ENCODE measurements at regions not wholly inside any gene's neighbourhood (a gene's known extent, or its start where the extent isn't known, plus 50 kb on each side); places are given as distances from the start of the nearest gene placed in this dataset.

DNA sequence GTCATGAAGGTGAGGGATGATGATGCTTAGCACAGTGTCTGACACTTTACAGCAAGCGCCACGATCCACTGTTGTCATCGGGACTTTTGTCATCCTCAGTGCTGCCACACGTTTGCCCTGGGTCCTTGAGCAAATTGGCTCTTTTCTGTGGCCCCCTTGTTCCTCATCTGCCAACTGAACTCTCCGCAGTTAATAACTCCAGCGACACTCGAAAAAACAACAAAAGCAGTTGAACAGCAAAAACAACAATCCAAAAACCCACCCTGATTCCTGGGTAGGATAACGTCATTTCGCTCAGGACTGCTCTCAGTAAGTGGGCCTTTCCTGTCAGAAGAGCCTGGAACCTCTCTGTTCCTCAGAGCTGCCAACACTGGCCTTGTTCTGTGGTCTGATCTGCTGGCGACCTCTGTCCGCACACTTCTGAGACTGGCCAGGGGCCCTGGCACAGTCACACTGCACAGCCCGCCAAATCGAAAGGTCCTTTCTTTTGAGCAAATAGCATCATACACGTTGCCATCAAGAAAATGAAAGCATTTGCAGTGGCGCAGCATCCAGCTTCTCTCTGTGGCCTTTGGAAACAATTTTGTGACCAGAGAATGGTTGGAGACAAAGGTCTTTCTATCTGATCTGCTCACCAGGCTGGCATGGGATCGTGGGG is 79.9 kb upstream of the SYT13 start:
- H2AK5ac ChIP-seq (ENCODE audit: insufficient read length, low read length): no peak overlapping the region
- H3T11ph ChIP-seq (ENCODE audit: low read length): no peak overlapping the region
- H3K79me1 ChIP-seq (ENCODE audit: insufficient read depth, low read depth, low read length, poor library complexity, severe bottlenecking): no peaks in the 10 kb centered on the region
- no peaks in the 10 kb centered on the region for H3K79me2 ChIP-seq (ENCODE audit: insufficient read depth, low read length)
- TF ChIP-seq, protein P1, sequence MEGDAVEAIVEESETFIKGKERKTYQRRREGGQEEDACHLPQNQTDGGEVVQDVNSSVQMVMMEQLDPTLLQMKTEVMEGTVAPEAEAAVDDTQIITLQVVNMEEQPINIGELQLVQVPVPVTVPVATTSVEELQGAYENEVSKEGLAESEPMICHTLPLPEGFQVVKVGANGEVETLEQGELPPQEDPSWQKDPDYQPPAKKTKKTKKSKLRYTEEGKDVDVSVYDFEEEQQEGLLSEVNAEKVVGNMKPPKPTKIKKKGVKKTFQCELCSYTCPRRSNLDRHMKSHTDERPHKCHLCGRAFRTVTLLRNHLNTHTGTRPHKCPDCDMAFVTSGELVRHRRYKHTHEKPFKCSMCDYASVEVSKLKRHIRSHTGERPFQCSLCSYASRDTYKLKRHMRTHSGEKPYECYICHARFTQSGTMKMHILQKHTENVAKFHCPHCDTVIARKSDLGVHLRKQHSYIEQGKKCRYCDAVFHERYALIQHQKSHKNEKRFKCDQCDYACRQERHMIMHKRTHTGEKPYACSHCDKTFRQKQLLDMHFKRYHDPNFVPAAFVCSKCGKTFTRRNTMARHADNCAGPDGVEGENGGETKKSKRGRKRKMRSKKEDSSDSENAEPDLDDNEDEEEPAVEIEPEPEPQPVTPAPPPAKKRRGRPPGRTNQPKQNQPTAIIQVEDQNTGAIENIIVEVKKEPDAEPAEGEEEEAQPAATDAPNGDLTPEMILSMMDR (conservative IDR thresholded peaks at IDR 0.05): no peak
- H2AFZ ChIP-seq (ENCODE audit: low read length): no peak overlapping the region
- peaks cover 2 to 25% of the 10 kb centered on the region in 2 experiments for H3K4me1 Mint-ChIP-seq
- no peak overlapping the region for H3K9ac ChIP-seq (ENCODE audit: extremely low read depth, insufficient read length, low read length)
- no peaks in the 10 kb centered on the region for H3K36me3 Mint-ChIP-seq (ENCODE audit: insufficient read depth in 1 of 3, low read depth in 3 of 3)
- DNase-seq: no peak
- no peak overlapping the region for H3K14ac ChIP-seq (ENCODE audit: insufficient read depth, low read length)
- H3K4me2 ChIP-seq (ENCODE audit: insufficient read depth, insufficient read length, low read length): no peak overlapping the region
- H3K23ac ChIP-seq (ENCODE audit: insufficient read length, low read depth, low read length): no peak overlapping the region
- no peak overlapping the region for H3K27ac ChIP-seq (ENCODE audit: insufficient read length, low read depth, low read length)
- no peaks in the 10 kb centered on the region for H3K23me2 ChIP-seq (ENCODE audit: insufficient read length, low read depth, low read length, poor library complexity, severe bottlenecking)
- no peak overlapping the region for H3K18ac ChIP-seq (ENCODE audit: insufficient read length, low read depth, low read length)
- H3K4ac ChIP-seq (ENCODE audit: low read depth, low read length): no peak overlapping the region
- H2BK5ac ChIP-seq (ENCODE audit: insufficient read length, low read length): no peak overlapping the region
- H3K9me3 Mint-ChIP-seq: no peaks in the 10 kb centered on the region
- H4K91ac ChIP-seq (ENCODE audit: insufficient read length, low read depth, low read length): no peak overlapping the region
- no peak overlapping the region for H2BK20ac ChIP-seq (ENCODE audit: low read depth, low read length, poor library complexity, severe bottlenecking)
- H3K27me3 Mint-ChIP-seq (ENCODE audit: low read depth): peaks cover 59% of the 10 kb centered on the region
- no peak overlapping the region for H4K5ac ChIP-seq (ENCODE audit: insufficient read length, low read depth, low read length)
- H2BK120ac ChIP-seq (ENCODE audit: low read depth, low read length, poor library complexity, severe bottlenecking): no peak overlapping the region
- no peak overlapping the region for H2BK15ac ChIP-seq (ENCODE audit: low read depth, low read length)
- H3K4me1 ChIP-seq (ENCODE audit: insufficient read depth, low read length): no peaks in the 10 kb centered on the region
- WGBS (ENCODE audit: extremely low coverage, insufficient read length, low lambda C conversion rate): no CpG with 5 or more reads among the region's 16 CpGs
- no peaks in the 10 kb centered on the region for H4K20me1 ChIP-seq (ENCODE audit: control insufficient read depth, insufficient read depth, insufficient read length)
- H3K4me3 Mint-ChIP-seq: no peak overlapping the region
- no peak overlapping the region for H2BK12ac ChIP-seq (ENCODE audit: insufficient read length, low read depth, low read length)
- no peak overlapping the region for H4K8ac ChIP-seq (replicated peaks; ENCODE audit: insufficient read length, low read depth, low read length)
- no peaks in the 10 kb centered on the region for H3K27me3 ChIP-seq (ENCODE audit: insufficient read depth, low read length)
- H3K56ac ChIP-seq (ENCODE audit: insufficient read length, low read depth, low read length): no peak overlapping the region
- H3K27ac Mint-ChIP-seq: no peak overlapping the region
- H3K9me3 ChIP-seq (ENCODE audit: control insufficient read depth, low read depth, low read length): no peaks in the 10 kb centered on the region

Data from H9 (cell line).